PC-9 (cell line): ENCODE measurements at regions not wholly inside any gene's neighbourhood (a gene's known extent, or its start where the extent isn't known, plus 50 kb on each side); places are given as distances from the start of the nearest gene placed in this dataset.

Source experiments
- CTCF ChIP-seq: fragments of 200-600 bp; sonication (generic); conservative IDR thresholded peaks from 2 replicates; pipeline ENCODE4 v1.6.1; 2017; ENCODE audit warnings: mixed run types, antibody characterized with exemption, mild to moderate bottlenecking, moderate library complexity
- EZH2 ChIP-seq: fragments of 200-600 bp; sonication (generic); IDR thresholded peaks from 2 replicates; pipeline ENCODE4 v1.8.0; 2017; ENCODE audit warnings: antibody characterized with exemption, low read depth

DNA sequence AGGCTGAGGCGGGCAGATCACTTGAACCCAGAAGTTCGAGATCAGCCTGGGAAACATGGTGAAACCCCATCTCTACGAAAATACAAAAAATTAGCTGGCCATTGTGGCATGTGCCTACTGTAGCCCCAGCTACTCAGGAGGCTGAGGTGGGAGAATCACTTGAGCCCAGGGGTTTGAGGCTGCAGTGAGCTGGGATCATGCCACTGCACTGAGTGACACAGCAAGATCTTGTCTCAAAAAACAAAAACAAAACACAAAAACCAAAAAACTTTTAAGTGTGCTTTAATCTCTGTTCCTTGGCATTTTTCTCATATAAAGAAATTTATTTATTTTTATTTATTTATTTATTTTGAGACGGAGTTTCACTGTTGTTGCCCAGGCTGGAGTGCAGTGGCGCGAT lies 208.2 kb downstream of the URB2 start:
- no peak for TF ChIP-seq CTCF
- no peak for TF ChIP-seq EZH2
